ENCODE measurements at regions not wholly inside any gene's neighbourhood (a gene's known extent, or its start where the extent isn't known, plus 50 kb on each side); places are given as distances from the start of the nearest gene placed in this dataset.

DNA sequence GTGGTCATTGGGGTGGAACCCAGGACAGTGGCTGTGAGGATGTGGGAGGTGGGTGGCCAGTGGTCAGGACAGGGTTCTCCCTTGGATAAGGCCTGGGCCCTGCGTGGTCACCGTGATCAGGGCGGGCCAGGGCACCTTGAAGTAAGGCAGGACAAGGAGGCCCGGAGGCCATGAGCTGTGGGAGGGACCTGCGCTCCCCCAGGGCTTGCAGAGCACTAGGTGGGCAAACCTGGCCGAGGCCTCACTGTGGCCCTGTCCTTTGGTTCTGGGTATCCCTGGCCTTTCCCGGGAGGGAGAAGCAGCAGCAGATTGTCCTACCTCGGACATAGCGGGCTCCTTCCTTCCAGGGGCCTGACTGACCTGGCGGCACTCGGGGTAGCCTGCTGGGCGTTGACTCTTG is 144.8 kb upstream of the RET start:
- TF ChIP-seq LEF1 (IDR thresholded peaks at IDR 0.05; ENCODE audit: borderline replicate concordance) (no peak), TARDBP (IDR thresholded peaks at IDR 0.05) (no peak), SP1 (IDR thresholded peaks at IDR 0.05) (no peak), HDGF (IDR thresholded peaks at IDR 0.05; ENCODE audit: borderline replicate concordance) (no peak), SUZ12 (IDR thresholded peaks at IDR 0.05) (no peak), ELF4 (IDR thresholded peaks at IDR 0.05) (no peak), FOXK2 (IDR thresholded peaks at IDR 0.05) (no peak), BHLHE40 (IDR thresholded peaks at IDR 0.05; ENCODE audit: borderline replicate concordance) (no peak), FOXA1 (IDR thresholded peaks at IDR 0.05) (no peak), ZNF384 (IDR thresholded peaks at IDR 0.05) (no peak), PKNOX1 (IDR thresholded peaks at IDR 0.05) (no peak), ARNT (IDR thresholded peaks at IDR 0.05) (no peak), NFRKB (IDR thresholded peaks at IDR 0.05) (no peak), FOXM1 (IDR thresholded peaks at IDR 0.05; ENCODE audit: borderline replicate concordance) (no peak)

All from HEK293T (cell line).